Coronary artery (tissue), 2 donors: ENCODE measurements at regions not wholly inside any gene's neighbourhood (a gene's known extent, or its start where the extent isn't known, plus 50 kb on each side); places are given as distances from the start of the nearest gene placed in this dataset.
"Not testable (repeated sequence)": the region's sequence is repeated elsewhere in the genome, so short reads cannot be mapped to it uniquely, and the experiment has no call there.

Experiments used
- DNase-seq: peaks from one replicate; pipeline ENCODE4 v3.0.0-alpha.2; 2017; ENCODE audit warnings: low spot score
- H3K27ac ChIP-seq, 2 donors: fragments of 200-600 bp; sonication (generic); one replicate each; pipeline ENCODE4 v1.5.1; 2016 to 2019
- H3K4me3 ChIP-seq: fragments of 200-600 bp; sonication (generic); 2 replicates; pipeline ENCODE4 v1.5.1; 2016; ENCODE audit warnings: mild to moderate bottlenecking, moderate library complexity
- CTCF ChIP-seq: fragments of 200-600 bp; sonication (generic); IDR thresholded peaks from one replicate; pipeline ENCODE4 v1.5.1; 2019; ENCODE audit warnings: antibody characterized with exemption

- H3K4me3 ChIP-seq, result no peak overlapping the region
- no peak overlapping the region for H3K27ac ChIP-seq
- TF ChIP-seq CTCF, result no peak
- DNase-seq, result no peak
Measured at GRCh38 chr3:101117980-101118379, 124.8 kb upstream of the ABI3BP start.

DNA sequence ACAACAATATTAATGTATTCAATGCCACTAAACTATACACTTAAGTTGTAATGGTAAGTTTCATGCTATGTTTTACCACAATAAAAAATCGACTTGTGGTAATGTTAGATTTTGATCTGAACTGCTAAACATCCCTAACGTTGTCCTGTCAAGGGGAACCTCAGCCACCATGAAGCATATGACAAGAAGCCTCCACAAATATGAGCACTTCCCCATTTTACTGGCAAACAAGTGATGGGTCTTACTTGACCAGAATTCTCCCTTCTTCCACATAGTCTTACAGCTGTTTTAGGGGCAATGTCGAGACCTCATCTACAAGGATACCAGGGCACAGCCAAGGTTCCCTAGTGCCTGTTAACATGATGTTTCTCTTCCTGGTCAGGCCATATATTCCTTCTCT is 124.2 kb upstream of the ABI3BP start:
- Histone ChIP-seq H3K4me3 (no peak overlapping the region), H3K27ac (no peak overlapping the region)
- DNase-seq, result no peak
- no peak for TF ChIP-seq CTCF

DNA sequence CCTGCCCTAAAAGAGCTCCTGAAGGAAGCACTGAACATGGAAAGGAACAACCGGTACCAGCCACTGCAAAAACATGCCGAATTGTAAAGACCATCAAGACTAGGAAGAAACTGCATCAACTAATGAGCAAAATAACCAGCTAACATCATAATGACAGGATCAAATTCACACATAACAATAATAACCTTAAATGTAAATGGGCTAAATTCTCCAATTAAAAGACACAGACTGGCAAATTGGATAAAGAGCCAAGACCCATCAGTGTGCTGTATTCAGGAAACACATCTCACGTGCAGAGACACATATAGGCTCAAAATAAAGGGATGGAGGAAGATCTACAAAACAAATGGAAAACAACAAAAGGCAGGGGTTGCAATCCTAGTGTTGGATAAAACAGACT is 117.1 kb upstream of the ABI3BP start:
- H3K27ac ChIP-seq, H3K4me3 ChIP-seq, DNase-seq: not testable (repeated sequence)

DNA sequence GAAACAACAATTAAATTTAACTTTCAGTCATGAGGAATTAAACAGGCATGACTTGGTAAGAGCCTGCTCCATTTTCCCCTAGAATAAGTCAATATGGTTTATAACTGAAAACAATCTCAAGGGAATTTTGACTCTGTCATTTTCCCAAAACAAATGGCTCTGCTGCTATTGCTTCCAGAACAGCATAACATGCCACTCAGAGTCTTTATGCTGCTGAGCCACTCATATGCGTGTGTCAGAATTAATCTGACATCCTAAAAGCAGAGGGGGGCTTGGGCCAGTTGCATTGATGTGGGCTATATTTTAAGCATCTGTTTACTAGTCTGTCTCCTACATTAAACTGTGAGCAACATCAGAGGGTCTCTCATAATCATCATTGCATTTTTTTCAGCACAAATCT is 111.1 kb upstream of the ABI3BP start:
- no peak for DNase-seq
- TF ChIP-seq CTCF, result no peak
- H3K4me3 ChIP-seq, result no peak overlapping the region
- no peak overlapping the region for H3K27ac ChIP-seq

GRCh38 chr3:101102678-101103296 is 109.6 kb upstream of the ABI3BP start:
- Histone ChIP-seq H3K27ac (no peak overlapping the region), H3K4me3 (no peak overlapping the region)
- DNase-seq, result no peak
- TF ChIP-seq CTCF, result no peak

DNA sequence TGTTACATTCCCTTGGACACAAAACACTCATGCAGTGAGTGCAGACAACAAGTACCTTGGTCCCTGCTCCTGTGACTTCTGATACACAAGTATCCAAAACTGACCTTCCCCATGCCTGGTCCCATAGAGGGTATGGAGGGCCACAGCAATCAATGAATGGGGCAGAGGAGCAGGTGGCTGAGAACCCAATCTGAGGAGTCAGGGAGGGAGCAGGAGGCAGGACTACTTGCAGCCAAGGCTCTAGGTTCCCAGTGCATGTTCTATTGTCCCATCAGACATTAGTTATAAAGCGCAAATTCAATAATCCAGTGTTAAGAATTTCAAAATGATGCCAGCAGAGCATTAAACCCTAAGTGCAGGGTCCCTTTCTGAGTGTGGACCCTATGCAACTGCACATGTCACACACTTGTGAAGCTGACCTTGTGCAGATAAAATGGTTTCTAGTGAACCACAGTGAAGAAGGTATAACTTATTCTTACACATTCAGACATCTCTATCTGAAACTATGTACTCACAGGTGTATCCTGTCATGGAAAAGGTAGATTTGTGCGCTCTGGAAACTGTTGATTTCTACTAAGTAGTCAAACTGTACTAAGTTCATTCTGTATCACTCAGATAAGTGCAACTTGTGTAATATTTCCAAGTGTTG is 107.3 kb upstream of the ABI3BP start:
- TF ChIP-seq CTCF, result no peak
- Histone ChIP-seq H3K4me3 (no peak overlapping the region), H3K27ac (no peak overlapping the region)
- no peak for DNase-seq

GRCh38 chr3:101099791-101100190 is 106.6 kb upstream of the ABI3BP start:
- Histone ChIP-seq H3K27ac (no peak overlapping the region), H3K4me3 (no peak overlapping the region)
- DNase-seq, result no peak
- no peak for TF ChIP-seq CTCF
